CD4-positive, alpha-beta T cell treated with Interleukin-10 for 1 hour (primary cell): ENCODE measurements at regions not wholly inside any gene's neighbourhood (a gene's known extent, or its start where the extent isn't known, plus 50 kb on each side); places are given as distances from the start of the nearest gene placed in this dataset.
A peak's percentile ranks its signal among the peaks of the same experiment; 100 is the strongest.
"Not testable (repeated sequence)": the region's sequence is repeated elsewhere in the genome, so short reads cannot be mapped to it uniquely, and the experiment has no call there.

Source experiments
- DNase-seq: peaks from one replicate; pipeline ENCODE4 v3.0.0-alpha.2; 2020

- no peak for DNase-seq
Measured at GRCh38 chr4:64718091-64718490, 308.8 kb upstream of the TECRL start.

- DNase-seq, result no peak
Measured at GRCh38 chr4:64715741-64716140, 306.5 kb upstream of the TECRL start.

- DNase-seq, result no peak
Measured at GRCh38 chr4:64713256-64713840, 304.1 kb upstream of the TECRL start.

- no peak for DNase-seq
Measured at GRCh38 chr4:64712590-64712989, 303.3 kb upstream of the TECRL start.

- DNase-seq, result no peak
Measured at GRCh38 chr4:64705989-64706388, 296.7 kb upstream of the TECRL start.

GRCh38 chr4:64698171-64698570, 288.9 kb upstream of the TECRL start:
- DNase-seq, result no peak

- DNase-seq, result no peak
Measured at GRCh38 chr4:64682946-64683345, 273.7 kb upstream of the TECRL start.

GRCh38 chr4:64682481-64682880, 273.2 kb upstream of the TECRL start:
- DNase-seq, result no peak

GRCh38 chr4:64673121-64673520, 263.9 kb upstream of the TECRL start:
- not testable (repeated sequence) for DNase-seq

- DNase-seq, result no peak
Measured at GRCh38 chr4:64670647-64671046, 261.4 kb upstream of the TECRL start.

GRCh38 chr4:64643841-64644240, 234.6 kb upstream of the TECRL start:
- no peak for DNase-seq

GRCh38 chr4:64642936-64643335, 233.7 kb upstream of the TECRL start:
- no peak for DNase-seq

GRCh38 chr4:64640402-64640801, 231.2 kb upstream of the TECRL start:
- not testable (repeated sequence) for DNase-seq

- DNase-seq, result no peak
Measured at GRCh38 chr4:64625438-64625837, 216.2 kb upstream of the TECRL start.

GRCh38 chr4:64617800-64618199, 208.6 kb upstream of the TECRL start:
- no peak for DNase-seq

GRCh38 chr4:64614276-64614675, 205.0 kb upstream of the TECRL start:
- DNase-seq, result no peak

GRCh38 chr4:64613046-64613445, 203.8 kb upstream of the TECRL start:
- no peak for DNase-seq

GRCh38 chr4:64598066-64598465, 188.8 kb upstream of the TECRL start:
- DNase-seq, result no peak

- no peak for DNase-seq
Measured at GRCh38 chr4:64594723-64595122, 185.5 kb upstream of the TECRL start.

GRCh38 chr4:64588507-64588906, 179.3 kb upstream of the TECRL start:
- no peak for DNase-seq

- DNase-seq, result peak; percentile 9
Measured at GRCh38 chr4:64584981-64585557, 175.8 kb upstream of the TECRL start.

- DNase-seq, result no peak
Measured at GRCh38 chr4:64584125-64584524, 174.9 kb upstream of the TECRL start.

- DNase-seq, result no peak
Measured at GRCh38 chr4:64582492-64582891, 173.2 kb upstream of the TECRL start.

- no peak for DNase-seq
Measured at GRCh38 chr4:64581422-64581821, 172.2 kb upstream of the TECRL start.

GRCh38 chr4:64564126-64564525, 154.9 kb upstream of the TECRL start:
- DNase-seq, result no peak
